ENCODE measurements at regions not wholly inside any gene's neighbourhood (a gene's known extent, or its start where the extent isn't known, plus 50 kb on each side); places are given as distances from the start of the nearest gene placed in this dataset.

GRCh38 chr18:47603158-47603557 lies 327.3 kb downstream of the SMAD2 start:
- TF ChIP-seq CTCF (conservative IDR thresholded peaks at IDR 0.05) (no peak), ZFX (IDR thresholded peaks at IDR 0.05) (no peak)
